Muscle of back (tissue), 3 donors: ENCODE measurements at regions not wholly inside any gene's neighbourhood (a gene's known extent, or its start where the extent isn't known, plus 50 kb on each side); places are given as distances from the start of the nearest gene placed in this dataset.
"Not testable (repeated sequence)": the region's sequence is repeated elsewhere in the genome, so short reads cannot be mapped to it uniquely, and the experiment has no call there.

Experiments used
- DNase-seq, 3 donors: peaks; one replicate each; pipeline versions ENCODE4 v3.0.0 to v3.0.0-alpha.2; 2013

- no peak for DNase-seq
Measured at GRCh38 chr11:66789097-66789890, 53.9 kb upstream of the RCE1 start.

- DNase-seq = peak; percentile 7 to 43 (median 14)
Measured at GRCh38 chr11:66787934-66788758, 55.1 kb upstream of the RCE1 start.

GRCh38 chr11:66784575-66784974 lies 55.6 kb upstream of the SPTBN2 start:
- DNase-seq = peak in 1 of 3 donors; percentile 1

DNA sequence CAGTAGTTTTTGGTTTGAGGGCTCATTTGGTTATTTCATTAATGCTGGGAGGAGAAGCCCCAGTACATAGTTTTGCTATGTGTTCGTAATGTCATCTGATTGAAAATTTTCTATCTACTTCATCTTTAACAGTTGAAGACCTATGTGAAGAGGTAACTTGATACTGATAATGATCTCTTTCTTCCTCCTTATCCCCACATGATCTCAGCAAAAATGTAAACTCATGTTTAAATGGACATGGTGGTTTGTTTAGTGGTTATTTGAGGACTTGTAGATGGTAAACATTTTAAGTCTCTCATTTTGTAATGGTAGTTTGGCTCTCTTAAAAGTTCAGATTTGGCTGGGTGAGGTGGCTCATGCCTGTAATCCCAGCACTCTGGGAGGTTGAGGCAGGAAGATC lies 53.7 kb upstream of the SPTBN2 start:
- DNase-seq = no peak

- not testable (repeated sequence) for DNase-seq
Measured at GRCh38 chr11:66779651-66780050, 50.6 kb upstream of the SPTBN2 start.
